Activated CD4-positive, alpha-beta T cell treated with anti-CD3 and anti-CD28 coated beads for 36 hours (primary cell): ENCODE measurements at regions not wholly inside any gene's neighbourhood (a gene's known extent, or its start where the extent isn't known, plus 50 kb on each side); places are given as distances from the start of the nearest gene placed in this dataset.
"Not testable (repeated sequence)": the region's sequence is repeated elsewhere in the genome, so short reads cannot be mapped to it uniquely, and the experiment has no call there.

Experiments used
- ATAC-seq: fragments of 200-7000 bp; cut with Tn5 transposase; one replicate; pipeline ENCODE4 v1.10.0; 2021; ENCODE audit warnings: mild to moderate bottlenecking, moderate library complexity
- CTCF ChIA-PET: fragments of 350-600 bp; sonication (Branson Sonifier 250); formaldehyde crosslinking; loops from one replicate; lab custom pipeline; 2021; ENCODE audit warnings: antibody characterized with exemption; lab: Charles Lee
- POLR2A ChIA-PET: fragments of 350-600 bp; sonication (Branson Sonifier 250); formaldehyde crosslinking; loops from one replicate; lab custom pipeline; 2021; ENCODE audit warnings: antibody characterized with exemption, inconsistent platforms; lab: Charles Lee
- DNase-seq: peaks from one replicate; pipeline ENCODE4 v3.0.0-alpha.2; 2020
- H3K27ac Mint-ChIP-seq: one replicate; pipeline ENCODE4 v1.8.0; 2021; ENCODE audit warnings: mixed read lengths
- H3K27me3 Mint-ChIP-seq: one replicate; pipeline ENCODE4 v1.8.0; 2021; ENCODE audit warnings: mixed read lengths
- H3K36me3 Mint-ChIP-seq: one replicate; pipeline ENCODE4 v1.8.0; 2021; ENCODE audit warnings: low read depth, mixed read lengths
- H3K4me1 Mint-ChIP-seq: one replicate; pipeline ENCODE4 v1.8.0; 2021; ENCODE audit warnings: mixed read lengths
- H3K4me3 Mint-ChIP-seq: one replicate; pipeline ENCODE4 v1.8.0; 2021; ENCODE audit warnings: mild to moderate bottlenecking, moderate library complexity, mixed read lengths
- H3K9me3 Mint-ChIP-seq: one replicate; pipeline ENCODE4 v1.8.0; 2021; ENCODE audit warnings: low read depth, mixed read lengths
- intact Hi-C, 2 experiments: fragments of 100-400 bp; cut with DNase I in 1 of 2; cut with micrococcal nuclease in 1 of 2; formaldehyde crosslinking; loops; one replicate each; pipeline versions ENCODE4 v1.14.2 to v1.15.1; 2022 to 2024; cut with DNase I, micrococcal nuclease

- Mint-ChIP-seq H3K4me3 (no peak overlapping the region), H3K36me3 (no peaks in the 10 kb centered on the region)
- CTCF ChIA-PET = no interaction called here
Observed at GRCh38 chr18:11377766-11378540, 228.6 kb upstream of the PIEZO2 start.

GRCh38 chr18:11372163-11372562, 222.8 kb upstream of the PIEZO2 start:
- no peak overlapping the region for H3K4me3 Mint-ChIP-seq
- no peaks in the 10 kb centered on the region for H3K9me3 Mint-ChIP-seq
- ChIA-PET CTCF (no interaction called here), POLR2A (no interaction called here)
- peaks cover 6% of the 10 kb centered on the region for H3K27me3 Mint-ChIP-seq
- no peaks in the 10 kb centered on the region for H3K36me3 Mint-ChIP-seq
- H3K4me1 Mint-ChIP-seq = no peaks in the 10 kb centered on the region
- no peak for DNase-seq
- H3K27ac Mint-ChIP-seq = no peak overlapping the region
- intact Hi-C loops = no loop called here
- no peak for ATAC-seq

More at GRCh38 chr18:11377766-11378540, 228.6 kb upstream of the PIEZO2 start:
- ATAC-seq = no peak
- DNase-seq = no peak
- Mint-ChIP-seq H3K4me1 (no peaks in the 10 kb centered on the region), H3K27me3 (peaks cover 4% of the 10 kb centered on the region), H3K27ac (no peak overlapping the region), H3K9me3 (no peaks in the 10 kb centered on the region)
- intact Hi-C loops = no loop called here
- POLR2A ChIA-PET = no interaction called here

- ChIA-PET CTCF (interaction anchor here (0.9 kb wide), 1 partner anchor 11 kb away, joined by 3 read pairs; no protein-coding TSS in a partner anchor), POLR2A (interaction anchor here (0.7 kb wide), 1 partner anchor 137 kb away, joined by 3 read pairs; no protein-coding TSS in a partner anchor)
- Mint-ChIP-seq H3K4me3 (no peak overlapping the region), H3K27ac (no peak overlapping the region), H3K27me3 (peaks cover 3% of the 10 kb centered on the region), H3K36me3 (no peaks in the 10 kb centered on the region), H3K4me1 (no peaks in the 10 kb centered on the region), H3K9me3 (no peaks in the 10 kb centered on the region)
- no peak for DNase-seq
- no peak for ATAC-seq
- intact Hi-C loops = no loop called here
Observed at GRCh38 chr18:11369556-11369955, 220.2 kb upstream of the PIEZO2 start.

- ChIA-PET POLR2A (no interaction called here), CTCF (interaction anchor here (0.6 kb wide), 1 partner anchor 12 kb away, joined by 3 read pairs; no protein-coding TSS in a partner anchor)
- Mint-ChIP-seq H3K4me1 (no peaks in the 10 kb centered on the region), H3K9me3 (no peaks in the 10 kb centered on the region), H3K27ac (no peak overlapping the region), H3K27me3 (peaks cover 3% of the 10 kb centered on the region), H3K4me3 (no peak overlapping the region), H3K36me3 (no peaks in the 10 kb centered on the region)
- peak; percentile 26 for ATAC-seq
- DNase-seq = no peak
- intact Hi-C loops = no loop called here
Observed at GRCh38 chr18:11368020-11368419, 218.7 kb upstream of the PIEZO2 start.

GRCh38 chr18:11367351-11367750, 218.0 kb upstream of the PIEZO2 start:
- H3K27me3 Mint-ChIP-seq = peaks cover 3% of the 10 kb centered on the region
- H3K27ac Mint-ChIP-seq = no peak overlapping the region
- H3K9me3 Mint-ChIP-seq = no peaks in the 10 kb centered on the region
- no peaks in the 10 kb centered on the region for H3K36me3 Mint-ChIP-seq
- ChIA-PET CTCF (interaction anchor here (0.6 kb wide), 1 partner anchor 11 kb away, joined by 3 read pairs; no protein-coding TSS in a partner anchor), POLR2A (no interaction called here)
- DNase-seq (no peak), ATAC-seq (no peak)
- intact Hi-C loops = no loop called here
- no peak overlapping the region for H3K4me3 Mint-ChIP-seq
- H3K4me1 Mint-ChIP-seq = no peaks in the 10 kb centered on the region

GRCh38 chr18:11366410-11366809, 217.0 kb upstream of the PIEZO2 start:
- Mint-ChIP-seq H3K27me3 (peaks cover 3% of the 10 kb centered on the region), H3K4me3 (no peak overlapping the region), H3K4me1 (no peaks in the 10 kb centered on the region), H3K27ac (no peak overlapping the region), H3K36me3 (no peaks in the 10 kb centered on the region), H3K9me3 (no peaks in the 10 kb centered on the region)
- DNase-seq (no peak), ATAC-seq (no peak)
- intact Hi-C loops = no loop called here
- CTCF ChIA-PET = no interaction called here
- POLR2A ChIA-PET = interaction anchor here (0.6 kb wide), 1 partner anchor 27 kb away, joined by 3 read pairs; no protein-coding TSS in a partner anchor

- Mint-ChIP-seq H3K36me3 (no peaks in the 10 kb centered on the region), H3K4me1 (no peaks in the 10 kb centered on the region), H3K4me3 (no peak overlapping the region), H3K9me3 (no peaks in the 10 kb centered on the region), H3K27me3 (peaks cover under 1% of the 10 kb centered on the region), H3K27ac (no peak overlapping the region)
- POLR2A ChIA-PET = no interaction called here
- CTCF ChIA-PET = no interaction called here
- no peak for DNase-seq
- no peak for ATAC-seq
- intact Hi-C loops = no loop called here
Observed at GRCh38 chr18:11362856-11363255, 213.5 kb upstream of the PIEZO2 start.

- H3K4me3 Mint-ChIP-seq, DNase-seq, H3K9me3 Mint-ChIP-seq, H3K27me3 Mint-ChIP-seq, intact Hi-C loops, POLR2A ChIA-PET, ATAC-seq, H3K36me3 Mint-ChIP-seq, H3K4me1 Mint-ChIP-seq, CTCF ChIA-PET, H3K27ac Mint-ChIP-seq: not testable (repeated sequence)
Observed at GRCh38 chr18:11361862-11362261, 212.5 kb upstream of the PIEZO2 start.

- DNase-seq = no peak
- H3K4me3 Mint-ChIP-seq = no peak overlapping the region
- CTCF ChIA-PET = interaction anchor here (0.6 to 1.2 kb wide), 3 partner anchors 10 to 122 kb away, joined by 3 to 6 read pairs (median 3); no protein-coding TSS in a partner anchor
- H3K36me3 Mint-ChIP-seq = no peaks in the 10 kb centered on the region
- H3K4me1 Mint-ChIP-seq = no peaks in the 10 kb centered on the region
- H3K27ac Mint-ChIP-seq = no peak overlapping the region
- peaks cover 3% of the 10 kb centered on the region for H3K9me3 Mint-ChIP-seq
- POLR2A ChIA-PET = no interaction called here
- no peaks in the 10 kb centered on the region for H3K27me3 Mint-ChIP-seq
- ATAC-seq = no peak
- intact Hi-C loops = no loop called here
Observed at GRCh38 chr18:11357678-11358077, 208.3 kb upstream of the PIEZO2 start.

- H3K4me1 Mint-ChIP-seq, H3K27me3 Mint-ChIP-seq, intact Hi-C loops, DNase-seq, H3K27ac Mint-ChIP-seq, CTCF ChIA-PET, H3K4me3 Mint-ChIP-seq, H3K9me3 Mint-ChIP-seq, POLR2A ChIA-PET, ATAC-seq, H3K36me3 Mint-ChIP-seq: not testable (repeated sequence)
Observed at GRCh38 chr18:11344576-11344975, 195.2 kb upstream of the PIEZO2 start.

GRCh38 chr18:11343096-11343495, 193.7 kb upstream of the PIEZO2 start:
- no peaks in the 10 kb centered on the region for H3K27me3 Mint-ChIP-seq
- no peaks in the 10 kb centered on the region for H3K4me1 Mint-ChIP-seq
- H3K27ac Mint-ChIP-seq = no peak overlapping the region
- ChIA-PET CTCF (no interaction called here), POLR2A (no interaction called here)
- no peaks in the 10 kb centered on the region for H3K36me3 Mint-ChIP-seq
- DNase-seq (no peak), ATAC-seq (no peak)
- intact Hi-C loops = no loop called here
- no peak overlapping the region for H3K4me3 Mint-ChIP-seq
- H3K9me3 Mint-ChIP-seq = peaks cover 9% of the 10 kb centered on the region

- intact Hi-C loops, CTCF ChIA-PET, POLR2A ChIA-PET: not testable (repeated sequence)
Observed at GRCh38 chr18:11342115-11342514, 192.7 kb upstream of the PIEZO2 start.

More at GRCh38 chr18:11342115-11342514, 192.7 kb upstream of the PIEZO2 start:
- not testable (repeated sequence) for ATAC-seq, H3K36me3 Mint-ChIP-seq, H3K9me3 Mint-ChIP-seq, DNase-seq, H3K27me3 Mint-ChIP-seq, H3K4me1 Mint-ChIP-seq, H3K27ac Mint-ChIP-seq, H3K4me3 Mint-ChIP-seq
